ENCODE measurements at regions not wholly inside any gene's neighbourhood (a gene's known extent, or its start where the extent isn't known, plus 50 kb on each side); places are given as distances from the start of the nearest gene placed in this dataset.

DNA sequence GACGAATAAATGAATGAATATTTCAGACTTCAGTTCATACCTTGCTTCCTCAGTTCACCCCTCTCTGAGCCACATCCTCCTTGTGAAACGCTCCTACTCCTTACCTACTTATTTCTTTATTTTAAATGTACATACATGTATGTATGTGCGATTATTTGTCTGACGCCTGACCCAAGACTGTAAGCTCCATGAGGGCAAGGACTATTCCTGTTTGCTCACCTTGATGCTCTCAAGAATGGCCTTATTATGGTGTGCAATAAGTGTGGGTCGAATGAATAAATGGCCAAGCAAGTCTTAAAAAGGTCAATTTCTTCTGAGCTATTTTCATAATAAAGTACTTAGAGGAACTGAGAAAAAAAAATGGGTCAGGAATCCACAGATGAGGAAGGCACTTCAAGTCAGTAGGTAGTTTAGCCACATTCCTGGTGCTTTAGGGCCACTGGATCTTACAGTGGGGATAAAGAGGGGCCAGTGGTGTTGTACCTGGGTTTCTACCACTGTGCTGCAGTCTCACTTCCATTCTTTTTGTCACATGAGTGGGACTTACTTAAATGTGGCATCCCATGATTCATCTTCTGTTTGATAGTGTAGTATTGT lies 74.7 kb downstream of the SDC1 start:
- POLR2A ChIA-PET = no interaction called here
- H3K27ac Mint-ChIP-seq = no peak overlapping the region
- no peaks in the 10 kb centered on the region for H3K9me3 Mint-ChIP-seq
- H3K4me1 Mint-ChIP-seq = no peaks in the 10 kb centered on the region
- ATAC-seq (ENCODE audit: low read depth) (no peak), DNase-seq (no peak)
- H3K4me3 Mint-ChIP-seq = no peak overlapping the region
- peaks cover 32% of the 10 kb centered on the region for H3K27me3 Mint-ChIP-seq
- H3K36me3 Mint-ChIP-seq = no peaks in the 10 kb centered on the region

DNA sequence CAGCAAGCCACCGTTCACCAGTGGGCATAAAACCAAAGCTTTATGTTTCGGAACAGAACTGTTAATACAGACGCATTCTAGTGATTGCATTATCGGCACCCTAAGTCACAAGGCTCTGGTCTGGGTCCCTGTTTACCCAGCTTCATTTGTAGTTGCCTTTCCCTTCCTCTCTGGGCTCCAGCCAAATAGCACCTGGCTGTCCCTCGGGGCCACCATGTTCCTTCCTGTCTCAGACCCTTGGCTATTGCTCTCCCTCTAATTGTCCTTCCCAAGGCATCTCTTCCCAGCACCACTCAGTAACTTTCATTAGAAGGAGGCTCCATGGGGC lies 75.3 kb downstream of the SDC1 start:
- Mint-ChIP-seq H3K4me3 (no peak overlapping the region), H3K9me3 (no peaks in the 10 kb centered on the region), H3K4me1 (no peaks in the 10 kb centered on the region), H3K36me3 (no peaks in the 10 kb centered on the region), H3K27me3 (peaks cover 29% of the 10 kb centered on the region), H3K27ac (no peak overlapping the region)
- no peak for DNase-seq
- POLR2A ChIA-PET = no interaction called here
- ATAC-seq (ENCODE audit: low read depth) = no peak

DNA sequence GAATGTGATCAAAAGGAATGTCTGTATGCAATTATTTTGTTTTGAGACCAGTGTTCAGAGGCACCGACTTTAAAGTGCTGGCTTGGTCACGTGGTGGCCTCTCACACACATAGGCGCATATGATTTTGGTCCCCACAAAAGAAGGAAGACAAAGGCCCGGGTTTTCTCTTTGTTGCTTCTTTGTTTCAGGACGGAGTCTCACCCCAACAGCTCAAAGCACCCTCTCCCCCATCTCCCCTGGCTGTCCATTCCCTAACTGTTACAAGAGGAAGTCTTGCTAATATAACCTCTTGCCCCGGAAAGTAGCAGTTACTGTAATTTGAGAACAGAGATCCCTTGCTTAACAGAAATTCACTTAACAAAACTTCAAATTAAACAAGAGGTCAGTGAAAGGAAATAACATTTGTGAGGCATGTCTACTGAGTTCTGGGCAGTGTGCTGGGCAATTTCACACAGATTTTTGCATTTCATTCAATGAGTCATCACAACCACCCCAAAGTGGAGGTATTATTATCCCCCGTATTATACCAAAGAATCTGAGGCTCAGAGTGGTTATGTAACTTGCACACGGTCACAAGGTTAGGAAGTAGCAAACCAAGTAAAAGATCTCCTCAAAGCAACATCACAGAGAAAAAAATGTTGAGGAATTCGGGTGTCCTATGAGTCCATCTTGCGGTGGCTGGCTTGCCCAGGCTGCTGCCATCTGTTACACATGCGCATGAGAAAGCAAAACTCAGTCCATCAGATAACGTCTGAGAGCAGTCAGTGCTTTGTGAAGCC lies 75.8 kb downstream of the SDC1 start:
- DNase-seq (no peak), ATAC-seq (ENCODE audit: low read depth) (no peak)
- Mint-ChIP-seq H3K27ac (no peak overlapping the region), H3K9me3 (no peaks in the 10 kb centered on the region), H3K4me1 (no peaks in the 10 kb centered on the region), H3K36me3 (no peaks in the 10 kb centered on the region), H3K4me3 (no peak overlapping the region), H3K27me3 (peaks cover 28% of the 10 kb centered on the region)
- POLR2A ChIA-PET = no interaction called here

DNA sequence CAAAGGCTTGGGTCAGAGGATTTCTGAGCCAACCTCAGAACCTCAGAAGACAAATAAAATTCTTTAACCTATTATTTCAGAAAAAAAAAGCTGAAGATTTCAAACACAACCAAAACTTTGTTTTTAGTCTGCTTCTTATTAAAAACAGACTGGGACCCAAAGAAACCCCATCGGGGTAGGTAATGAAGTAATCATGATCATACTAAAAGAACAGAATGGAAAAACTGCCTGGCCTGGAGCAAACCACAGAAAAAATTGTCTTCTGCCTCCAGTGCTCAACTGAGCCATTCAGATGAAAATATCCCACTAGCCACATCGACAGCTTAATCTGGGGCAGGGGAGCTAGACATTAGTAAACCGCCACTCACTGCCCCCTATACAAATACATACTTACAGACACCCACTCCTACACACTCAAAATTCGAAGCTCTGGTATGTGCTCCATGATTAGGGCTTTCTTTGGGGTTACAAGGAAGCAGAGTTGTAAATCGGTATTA lies 76.5 kb downstream of the SDC1 start:
- Mint-ChIP-seq H3K4me3 (no peak overlapping the region), H3K36me3 (no peaks in the 10 kb centered on the region), H3K27me3 (peaks cover 28% of the 10 kb centered on the region), H3K9me3 (no peaks in the 10 kb centered on the region), H3K4me1 (no peaks in the 10 kb centered on the region), H3K27ac (no peak overlapping the region)
- ATAC-seq (ENCODE audit: low read depth) = no peak
- no peak for DNase-seq
- POLR2A ChIA-PET = no interaction called here

DNA sequence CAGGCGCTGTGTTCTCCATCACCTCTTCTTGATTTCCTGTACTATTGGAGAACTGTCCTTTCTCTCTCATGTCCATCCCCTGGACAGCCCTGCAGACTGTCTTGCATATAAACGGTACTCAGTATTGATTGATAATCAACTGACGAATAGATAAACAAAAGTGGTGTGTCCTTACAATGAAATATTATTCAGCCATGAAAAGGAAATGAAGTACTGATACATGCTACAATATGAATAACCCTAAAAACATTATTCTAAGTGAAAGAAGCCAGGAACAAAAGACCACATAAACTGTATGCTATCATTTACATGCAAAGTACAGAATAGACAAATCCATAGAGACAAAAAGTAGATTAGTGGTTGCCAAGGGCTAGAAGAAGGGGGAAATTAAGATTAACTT lies 77.6 kb downstream of the SDC1 start:
- Mint-ChIP-seq H3K4me3 (no peak overlapping the region), H3K27me3 (peaks cover 24% of the 10 kb centered on the region), H3K36me3 (no peaks in the 10 kb centered on the region), H3K27ac (no peak overlapping the region), H3K4me1 (no peaks in the 10 kb centered on the region), H3K9me3 (no peaks in the 10 kb centered on the region)
- POLR2A ChIA-PET = no interaction called here
- no peak for ATAC-seq (ENCODE audit: low read depth)
- DNase-seq = no peak

DNA sequence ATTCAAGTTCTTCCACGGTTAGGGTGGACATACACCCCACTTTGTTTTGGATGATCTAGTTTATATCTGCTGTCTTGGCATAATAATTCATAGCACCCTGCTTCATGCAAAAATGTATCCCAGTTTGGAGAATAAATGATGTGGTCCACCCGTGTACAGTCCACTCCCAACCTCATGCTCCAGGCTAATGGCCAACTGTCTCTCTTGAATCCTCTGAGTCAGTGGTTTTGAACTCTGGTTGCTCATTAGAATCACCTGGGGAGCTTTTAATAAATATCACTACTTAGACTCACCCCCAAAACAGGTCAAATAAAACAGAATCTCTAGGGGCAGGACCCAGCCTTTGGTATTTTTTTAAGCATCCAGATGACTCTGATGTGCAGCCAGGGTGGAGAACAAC lies 78.5 kb downstream of the SDC1 start:
- DNase-seq = no peak
- Mint-ChIP-seq H3K27ac (no peak overlapping the region), H3K4me1 (no peaks in the 10 kb centered on the region), H3K27me3 (peaks cover 22% of the 10 kb centered on the region), H3K36me3 (no peaks in the 10 kb centered on the region), H3K9me3 (no peaks in the 10 kb centered on the region), H3K4me3 (no peak overlapping the region)
- POLR2A ChIA-PET = no interaction called here
- no peak for ATAC-seq (ENCODE audit: low read depth)

DNA sequence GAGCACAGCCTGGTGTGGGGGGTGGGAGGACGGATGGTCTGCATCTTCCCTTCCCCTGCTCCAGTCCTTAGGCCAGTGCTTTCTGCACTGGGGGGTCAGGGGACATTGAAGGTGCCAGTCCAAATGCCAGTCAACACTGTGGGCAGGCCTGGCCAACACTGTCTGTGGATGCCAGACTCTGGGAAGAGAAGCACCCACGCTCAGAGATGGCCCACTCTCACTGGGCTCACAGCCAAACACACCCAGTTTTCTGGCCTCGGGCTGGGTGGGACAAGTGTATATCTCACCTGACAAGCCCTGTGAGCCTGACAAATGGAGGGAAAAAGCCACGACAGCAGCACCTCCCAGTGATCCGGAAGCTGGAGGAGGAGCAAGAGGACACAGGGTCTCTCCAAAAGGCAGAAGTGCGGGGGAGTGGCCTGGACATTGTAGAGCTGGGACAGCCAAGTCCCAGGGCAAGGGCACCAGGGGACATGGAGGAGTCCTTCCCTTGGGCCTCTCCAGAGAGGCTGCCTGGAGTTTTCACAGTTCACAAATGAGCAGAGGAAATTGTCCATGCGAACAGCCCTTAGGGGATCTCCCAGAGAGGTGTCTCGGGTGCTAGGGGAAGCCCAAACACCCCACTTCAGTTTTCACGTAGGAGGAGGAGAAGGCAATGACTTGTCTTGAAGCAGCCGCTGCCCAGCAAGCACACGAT lies 79.3 kb downstream of the SDC1 start:
- no peak for DNase-seq
- Mint-ChIP-seq H3K27ac (no peak overlapping the region), H3K27me3 (peaks cover 18% of the 10 kb centered on the region), H3K36me3 (no peaks in the 10 kb centered on the region), H3K4me3 (no peak overlapping the region), H3K4me1 (no peaks in the 10 kb centered on the region), H3K9me3 (no peaks in the 10 kb centered on the region)
- ATAC-seq (ENCODE audit: low read depth) = no peak
- POLR2A ChIA-PET = no interaction called here

DNA sequence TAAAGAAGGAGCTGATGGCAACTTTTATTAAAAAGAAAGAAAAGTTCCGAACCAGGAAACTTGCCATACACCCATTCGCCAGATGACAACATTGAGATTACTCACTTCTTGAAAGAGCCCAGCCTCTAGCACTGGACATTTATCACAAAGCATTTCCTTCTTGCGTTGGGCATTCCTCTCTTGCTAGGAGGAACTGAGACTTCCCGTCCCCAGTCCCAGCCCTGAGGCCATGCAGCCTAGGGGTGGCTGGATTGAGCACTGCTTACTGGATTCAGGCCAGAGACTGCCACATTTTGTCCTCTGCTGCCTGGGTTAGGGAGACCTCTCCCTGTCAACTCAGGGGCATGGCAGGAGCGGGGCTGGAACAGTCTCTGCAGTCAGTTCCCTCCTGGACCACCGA lies 80.1 kb downstream of the SDC1 start:
- Mint-ChIP-seq H3K27me3 (peaks cover 16% of the 10 kb centered on the region), H3K4me3 (no peak overlapping the region)

DNA sequence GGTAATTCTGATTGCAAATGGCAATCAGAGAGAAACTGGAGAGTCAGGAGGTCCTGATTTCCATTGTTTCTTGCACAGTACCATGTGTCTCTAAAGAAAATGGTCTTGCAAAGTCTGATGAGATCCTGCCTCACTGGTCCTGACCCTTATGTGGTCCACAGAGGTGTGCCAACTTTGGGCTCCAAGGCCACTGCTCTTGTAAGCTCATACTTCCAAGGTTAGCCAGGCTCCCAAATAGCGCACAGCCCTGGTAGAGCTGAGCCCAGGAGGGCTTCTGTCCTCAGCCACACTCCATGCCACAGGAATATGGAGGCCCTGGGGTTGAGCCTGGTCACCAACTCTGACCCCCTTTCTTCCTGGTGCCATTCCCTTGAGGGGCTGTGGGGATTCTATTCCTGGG lies 80.7 kb downstream of the SDC1 start:
- H3K4me3 Mint-ChIP-seq = no peak overlapping the region
- POLR2A ChIA-PET = no interaction called here
- peaks cover 11% of the 10 kb centered on the region for H3K27me3 Mint-ChIP-seq
- no peaks in the 10 kb centered on the region for H3K9me3 Mint-ChIP-seq
- H3K27ac Mint-ChIP-seq = no peak overlapping the region
- ATAC-seq (ENCODE audit: low read depth) (no peak), DNase-seq (no peak)
- H3K4me1 Mint-ChIP-seq = no peaks in the 10 kb centered on the region
- H3K36me3 Mint-ChIP-seq = no peaks in the 10 kb centered on the region

More for the DNA sequence above, 80.1 kb downstream of the SDC1 start:
- no peaks in the 10 kb centered on the region for H3K4me1 Mint-ChIP-seq
- H3K27ac Mint-ChIP-seq = no peak overlapping the region
- no peaks in the 10 kb centered on the region for H3K36me3 Mint-ChIP-seq
- DNase-seq (no peak), ATAC-seq (ENCODE audit: low read depth) (no peak)
- POLR2A ChIA-PET = no interaction called here
- no peaks in the 10 kb centered on the region for H3K9me3 Mint-ChIP-seq

DNA sequence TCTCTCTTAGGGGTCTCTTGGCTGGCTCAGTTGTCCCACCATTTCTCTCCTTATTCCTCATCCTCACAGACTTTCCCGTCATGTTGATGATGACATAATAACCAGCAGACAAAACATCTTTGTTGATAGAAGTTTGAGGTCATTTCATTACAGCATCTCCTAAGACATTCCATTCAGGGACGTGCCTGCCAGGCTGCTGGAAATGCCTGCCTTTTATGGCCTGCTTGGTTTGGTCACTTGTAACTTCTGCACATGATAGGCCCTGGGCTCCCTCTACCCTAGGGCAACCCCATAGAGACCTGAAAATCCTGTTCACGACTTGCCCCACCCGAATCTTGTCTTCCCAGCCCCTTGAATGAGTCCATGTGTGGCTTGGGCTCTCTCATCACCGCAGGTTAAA lies 81.7 kb downstream of the SDC1 start:
- Mint-ChIP-seq H3K9me3 (no peaks in the 10 kb centered on the region), H3K4me3 (no peak overlapping the region), H3K4me1 (no peaks in the 10 kb centered on the region), H3K27ac (no peak overlapping the region), H3K27me3 (peaks cover 5% of the 10 kb centered on the region), H3K36me3 (no peaks in the 10 kb centered on the region)
- POLR2A ChIA-PET = no interaction called here
- no peak for DNase-seq
- no peak for ATAC-seq (ENCODE audit: low read depth)

DNA sequence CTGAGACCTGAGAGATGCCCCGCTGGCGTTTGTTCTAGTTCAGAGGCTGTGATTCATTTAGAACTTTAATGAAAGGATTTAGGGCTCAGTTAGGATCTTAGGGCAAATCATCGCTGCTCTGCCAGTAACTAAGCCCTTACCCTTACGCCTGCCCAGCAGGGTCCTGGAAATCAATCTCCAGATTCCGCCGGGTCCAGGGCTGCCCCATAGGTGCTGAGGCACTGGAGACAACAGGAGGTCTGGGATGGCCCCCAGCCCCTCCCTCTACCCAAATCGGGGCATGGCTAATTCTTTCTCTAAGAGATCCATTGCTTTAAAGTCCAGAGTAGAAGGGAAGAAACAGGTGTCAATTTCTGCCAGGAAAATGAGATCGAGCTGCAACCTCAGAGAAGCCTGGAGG lies 83.1 kb downstream of the SDC1 start:
- Mint-ChIP-seq H3K4me3 (no peak overlapping the region), H3K36me3 (no peaks in the 10 kb centered on the region)

DNA sequence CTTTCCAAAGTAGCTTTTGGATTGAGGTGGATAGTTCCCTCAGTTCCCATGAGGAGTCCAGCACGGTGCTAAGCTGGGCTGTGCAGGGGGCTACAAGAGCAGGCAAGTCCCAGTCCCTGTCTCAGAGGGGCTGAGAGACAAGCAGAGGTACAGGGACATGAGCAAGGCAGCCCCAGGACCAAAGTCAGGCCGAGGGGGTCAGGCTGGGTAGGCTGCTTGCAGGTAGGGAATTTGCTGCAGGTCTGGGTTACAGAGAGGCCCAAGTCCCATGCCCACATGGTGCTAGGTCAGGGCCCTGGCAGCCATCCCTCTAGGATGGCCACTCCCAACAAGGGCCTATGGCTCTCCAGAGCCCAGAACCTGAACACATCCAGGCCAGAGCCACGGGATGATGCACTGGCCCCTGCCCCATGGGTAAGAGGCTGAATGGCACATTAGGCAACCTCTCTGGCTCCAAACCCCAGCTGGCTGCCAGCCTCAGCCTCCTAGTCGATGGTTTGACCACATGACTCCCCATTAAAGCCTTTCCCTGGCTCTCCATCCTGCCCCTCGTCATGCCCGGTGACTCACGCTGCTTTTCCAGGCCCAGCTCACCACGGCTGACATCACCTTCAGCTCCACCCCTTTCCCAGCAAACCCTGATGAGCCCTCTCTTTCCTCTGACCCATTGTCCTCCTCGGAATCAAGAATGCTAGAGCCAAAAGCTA lies 83.7 kb downstream of the SDC1 start:
- Mint-ChIP-seq H3K4me1 (no peaks in the 10 kb centered on the region), H3K27ac (no peak overlapping the region), H3K4me3 (no peak overlapping the region), H3K36me3 (no peaks in the 10 kb centered on the region), H3K27me3 (peaks cover 2% of the 10 kb centered on the region), H3K9me3 (no peaks in the 10 kb centered on the region)
- POLR2A ChIA-PET = no interaction called here
- DNase-seq (no peak), ATAC-seq (ENCODE audit: low read depth) (no peak)

More for the DNA sequence above, 83.1 kb downstream of the SDC1 start:
- no peaks in the 10 kb centered on the region for H3K4me1 Mint-ChIP-seq
- H3K9me3 Mint-ChIP-seq = no peaks in the 10 kb centered on the region
- H3K27me3 Mint-ChIP-seq = peaks cover 5% of the 10 kb centered on the region
- no peak for ATAC-seq (ENCODE audit: low read depth)
- POLR2A ChIA-PET = no interaction called here
- DNase-seq = no peak
- H3K27ac Mint-ChIP-seq = no peak overlapping the region

DNA sequence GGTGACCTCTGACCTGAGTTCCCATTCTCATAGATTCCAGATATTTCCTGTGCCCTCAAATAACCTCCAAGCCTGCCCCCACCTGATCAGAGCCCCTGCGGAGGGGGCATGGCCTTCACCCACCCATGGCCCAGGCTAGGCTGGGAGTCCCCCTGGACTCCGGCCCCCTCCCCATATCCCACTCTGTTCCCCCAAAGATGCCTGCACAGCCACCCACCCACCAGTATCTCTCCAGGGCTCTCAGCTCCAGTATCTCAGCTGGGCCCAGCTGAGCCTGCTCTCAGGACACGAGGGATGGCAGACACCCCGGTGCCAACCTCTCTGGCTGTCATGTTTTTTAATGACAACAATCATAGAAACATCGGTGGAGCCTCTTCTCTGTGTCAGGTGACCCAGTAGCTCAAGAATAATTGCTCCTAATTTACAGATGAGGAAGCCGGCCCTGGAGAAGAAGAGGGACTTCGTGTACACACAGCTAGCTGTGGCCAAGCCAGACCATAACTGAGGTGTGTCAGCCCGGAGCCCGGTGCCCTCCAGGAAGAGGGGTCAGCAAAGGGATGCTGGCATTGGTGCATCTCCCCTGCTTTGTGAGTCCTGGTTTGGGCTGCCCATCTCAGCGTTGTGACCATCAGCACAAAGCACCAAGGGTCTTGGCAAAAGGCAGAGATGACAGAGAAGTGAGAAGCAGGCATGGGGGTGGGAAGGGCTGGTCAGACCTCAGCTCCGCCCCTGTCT lies 84.4 kb downstream of the SDC1 start:
- POLR2A ChIA-PET = no interaction called here
- no peak for ATAC-seq (ENCODE audit: low read depth)
- H3K4me3 Mint-ChIP-seq = no peak overlapping the region
- H3K4me1 Mint-ChIP-seq = peaks cover 1% of the 10 kb centered on the region
- H3K36me3 Mint-ChIP-seq = no peaks in the 10 kb centered on the region
- H3K27me3 Mint-ChIP-seq = peaks cover 2% of the 10 kb centered on the region
- H3K27ac Mint-ChIP-seq = no peak overlapping the region
- H3K9me3 Mint-ChIP-seq = no peaks in the 10 kb centered on the region
- DNase-seq = no peak

Data from activated naive CD8-positive, alpha-beta T cell treated with anti-CD3 and anti-CD28 coated beads, Interleukin-2, amount 10 ng/mL, durations not matched to agents 7 days and 5 days (primary cell).